ENCODE measurements at regions not wholly inside any gene's neighbourhood (a gene's known extent, or its start where the extent isn't known, plus 50 kb on each side); places are given as distances from the start of the nearest gene placed in this dataset.

DNA sequence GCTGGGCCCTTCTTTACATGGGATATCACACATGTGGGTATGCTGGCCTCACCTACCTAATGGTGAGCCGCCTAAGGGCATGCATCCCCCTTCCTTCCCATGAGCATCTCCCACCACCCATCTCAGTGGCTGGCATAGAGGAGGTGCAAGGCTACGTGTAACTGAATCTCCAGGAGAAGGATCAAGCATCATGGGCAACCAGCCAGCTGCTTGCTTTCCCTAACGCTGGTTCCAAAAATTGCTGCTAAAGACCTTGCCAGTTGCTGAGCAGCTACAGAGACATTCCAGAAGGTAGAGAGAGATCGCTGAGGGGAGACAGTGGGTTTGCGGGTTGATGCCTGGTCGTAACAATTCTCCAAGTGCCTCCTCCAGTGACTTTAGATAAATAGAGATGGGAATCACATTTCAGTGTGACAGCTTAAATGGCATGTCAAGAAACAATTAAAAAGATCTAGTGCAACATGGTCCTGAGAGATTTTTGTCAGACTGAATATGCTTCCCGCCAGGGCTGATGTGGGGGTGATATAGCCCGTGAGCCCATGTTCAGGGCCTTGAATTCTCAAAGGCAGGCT is 378.4 kb upstream of the CDH5 start:
- H3K4me1 ChIP-seq: no peaks in the 10 kb centered on the region
- no peaks in the 10 kb centered on the region for H3K36me3 ChIP-seq
- TF ChIP-seq, protein P1, sequence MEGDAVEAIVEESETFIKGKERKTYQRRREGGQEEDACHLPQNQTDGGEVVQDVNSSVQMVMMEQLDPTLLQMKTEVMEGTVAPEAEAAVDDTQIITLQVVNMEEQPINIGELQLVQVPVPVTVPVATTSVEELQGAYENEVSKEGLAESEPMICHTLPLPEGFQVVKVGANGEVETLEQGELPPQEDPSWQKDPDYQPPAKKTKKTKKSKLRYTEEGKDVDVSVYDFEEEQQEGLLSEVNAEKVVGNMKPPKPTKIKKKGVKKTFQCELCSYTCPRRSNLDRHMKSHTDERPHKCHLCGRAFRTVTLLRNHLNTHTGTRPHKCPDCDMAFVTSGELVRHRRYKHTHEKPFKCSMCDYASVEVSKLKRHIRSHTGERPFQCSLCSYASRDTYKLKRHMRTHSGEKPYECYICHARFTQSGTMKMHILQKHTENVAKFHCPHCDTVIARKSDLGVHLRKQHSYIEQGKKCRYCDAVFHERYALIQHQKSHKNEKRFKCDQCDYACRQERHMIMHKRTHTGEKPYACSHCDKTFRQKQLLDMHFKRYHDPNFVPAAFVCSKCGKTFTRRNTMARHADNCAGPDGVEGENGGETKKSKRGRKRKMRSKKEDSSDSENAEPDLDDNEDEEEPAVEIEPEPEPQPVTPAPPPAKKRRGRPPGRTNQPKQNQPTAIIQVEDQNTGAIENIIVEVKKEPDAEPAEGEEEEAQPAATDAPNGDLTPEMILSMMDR (IDR thresholded peaks at IDR 0.05): no peak
- no peak for TF ChIP-seq POLR2A (IDR thresholded peaks at IDR 0.05)
- H3K27me3 ChIP-seq: no peaks in the 10 kb centered on the region
- no peaks in the 10 kb centered on the region for H3K9me3 ChIP-seq
- H3K27ac ChIP-seq: no peak overlapping the region
- DNase-seq: no peak
- H3K4me3 ChIP-seq: no peak overlapping the region

DNA sequence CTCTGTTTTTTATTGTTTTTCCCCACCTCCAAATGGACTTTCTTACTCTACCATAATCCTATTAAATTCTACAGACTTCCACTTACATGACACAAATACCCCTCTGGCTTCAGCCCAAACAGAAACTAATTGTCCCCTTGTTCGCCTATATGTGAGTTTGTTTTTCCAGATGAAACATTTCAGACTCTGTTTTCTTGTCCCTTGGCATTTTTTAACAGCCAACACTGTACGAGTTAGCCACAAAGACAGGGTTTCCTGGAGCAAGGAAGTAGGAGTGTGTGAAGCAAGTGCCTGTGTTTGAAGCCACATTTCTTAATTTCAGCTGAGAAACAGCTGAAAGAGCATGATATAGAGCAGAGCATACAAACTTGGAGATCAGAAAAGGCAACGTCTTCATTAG is 382.2 kb upstream of the CDH5 start:
- Histone ChIP-seq H3K27me3 (no peaks in the 10 kb centered on the region), H3K9me3 (no peaks in the 10 kb centered on the region), H3K4me3 (no peak overlapping the region), H3K27ac (no peak overlapping the region), H3K4me1 (no peaks in the 10 kb centered on the region), H3K36me3 (no peaks in the 10 kb centered on the region)
- no peak for TF ChIP-seq POLR2A (IDR thresholded peaks at IDR 0.05)
- TF ChIP-seq, protein P1 (IDR thresholded peaks at IDR 0.05): no peak
- DNase-seq: no peak

DNA sequence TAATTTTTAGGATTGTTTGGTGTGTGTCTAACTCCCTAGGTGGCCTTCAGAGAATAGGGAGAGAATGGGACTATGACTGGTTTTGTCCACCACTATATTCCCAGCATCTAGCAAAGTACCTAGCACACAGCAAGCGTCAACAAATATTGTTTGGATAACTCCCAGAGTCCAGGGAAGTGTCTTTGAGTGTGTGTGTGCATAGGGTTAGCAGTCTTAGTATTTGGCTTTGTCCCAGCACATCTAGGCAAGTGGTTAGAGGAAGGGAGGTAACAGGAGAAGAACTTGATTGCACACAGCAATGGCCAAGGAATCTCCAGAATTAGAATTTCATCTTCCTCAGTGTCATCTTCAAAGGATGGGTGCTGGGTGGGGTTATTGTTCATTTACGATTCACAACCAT is 385.4 kb upstream of the CDH5 start:
- Histone ChIP-seq H3K27me3 (no peaks in the 10 kb centered on the region), H3K4me3 (no peak overlapping the region), H3K9me3 (no peaks in the 10 kb centered on the region), H3K36me3 (no peaks in the 10 kb centered on the region), H3K4me1 (no peaks in the 10 kb centered on the region), H3K27ac (no peak overlapping the region)
- TF ChIP-seq, protein P1 (IDR thresholded peaks at IDR 0.05): no peak
- TF ChIP-seq POLR2A (IDR thresholded peaks at IDR 0.05): no peak
- DNase-seq: no peak

DNA sequence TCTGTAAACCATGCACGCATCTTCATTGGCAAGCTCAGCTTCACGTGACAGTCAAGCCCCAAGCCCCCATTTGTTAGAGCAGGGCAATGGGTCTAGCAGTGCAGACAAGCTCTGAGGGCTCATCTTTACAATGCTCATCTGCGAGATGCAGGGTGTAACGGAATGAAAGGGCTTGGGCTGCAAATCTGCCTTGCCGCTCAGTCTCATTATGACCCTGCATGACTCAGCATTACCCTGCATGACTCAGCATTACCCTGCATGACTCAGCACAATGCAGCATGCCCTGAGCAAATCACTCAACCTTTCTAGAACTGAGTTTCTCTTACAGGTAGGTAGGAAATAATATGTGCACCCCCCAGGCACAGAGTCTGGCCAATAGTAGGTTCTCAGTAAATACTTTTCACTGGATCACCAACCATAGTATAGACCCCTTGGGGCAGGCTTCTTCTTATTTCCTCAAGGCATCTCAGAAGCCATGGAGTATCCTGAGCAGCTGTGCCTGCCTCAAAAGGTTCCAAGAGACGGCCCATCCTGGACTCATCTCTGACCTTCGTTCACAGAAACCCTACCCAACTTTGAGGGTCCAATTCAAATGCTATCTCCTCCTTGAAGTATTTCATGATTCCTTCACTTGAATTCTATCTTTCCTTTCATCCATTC is 391.3 kb upstream of the CDH5 start:
- TF ChIP-seq POLR2A (IDR thresholded peaks at IDR 0.05): no peak
- TF ChIP-seq, protein P1 (IDR thresholded peaks at IDR 0.05): no peak
- Histone ChIP-seq H3K27ac (no peak overlapping the region), H3K4me1 (no peaks in the 10 kb centered on the region), H3K4me3 (no peak overlapping the region), H3K9me3 (no peaks in the 10 kb centered on the region), H3K27me3 (no peaks in the 10 kb centered on the region), H3K36me3 (no peaks in the 10 kb centered on the region)
- DNase-seq: no peak

DNA sequence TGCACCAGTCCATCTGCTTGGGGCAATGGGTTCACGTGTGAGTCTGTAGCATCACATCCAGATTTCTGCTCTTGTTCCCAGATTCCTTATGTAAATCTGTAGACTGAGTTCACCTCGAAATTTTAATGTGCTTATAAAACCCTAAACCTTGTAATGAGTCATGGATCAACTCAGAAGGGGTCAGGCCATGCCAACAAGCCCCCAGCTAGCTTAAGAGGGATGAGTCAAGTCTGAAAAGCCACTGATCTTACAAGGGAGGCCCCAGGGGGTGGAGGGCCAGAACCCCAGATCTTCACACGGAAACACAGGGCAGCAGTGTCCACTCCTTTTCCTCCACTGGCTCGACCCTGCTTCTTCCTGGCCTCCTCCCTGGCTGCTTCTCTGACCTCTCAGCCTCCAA is 399.1 kb upstream of the CDH5 start:
- no peak overlapping the region for H3K4me3 ChIP-seq
- H3K36me3 ChIP-seq: no peaks in the 10 kb centered on the region
- no peaks in the 10 kb centered on the region for H3K4me1 ChIP-seq
- H3K27me3 ChIP-seq: no peaks in the 10 kb centered on the region
- H3K27ac ChIP-seq: no peak overlapping the region
- H3K9me3 ChIP-seq: no peaks in the 10 kb centered on the region
- DNase-seq: no peak
- no peak for TF ChIP-seq POLR2A (IDR thresholded peaks at IDR 0.05)
- TF ChIP-seq, protein P1 (IDR thresholded peaks at IDR 0.05): no peak

All from Peyer's patch (tissue), 4 donors.